ENCODE measurements at regions not wholly inside any gene's neighbourhood (a gene's known extent, or its start where the extent isn't known, plus 50 kb on each side); places are given as distances from the start of the nearest gene placed in this dataset.

DNA sequence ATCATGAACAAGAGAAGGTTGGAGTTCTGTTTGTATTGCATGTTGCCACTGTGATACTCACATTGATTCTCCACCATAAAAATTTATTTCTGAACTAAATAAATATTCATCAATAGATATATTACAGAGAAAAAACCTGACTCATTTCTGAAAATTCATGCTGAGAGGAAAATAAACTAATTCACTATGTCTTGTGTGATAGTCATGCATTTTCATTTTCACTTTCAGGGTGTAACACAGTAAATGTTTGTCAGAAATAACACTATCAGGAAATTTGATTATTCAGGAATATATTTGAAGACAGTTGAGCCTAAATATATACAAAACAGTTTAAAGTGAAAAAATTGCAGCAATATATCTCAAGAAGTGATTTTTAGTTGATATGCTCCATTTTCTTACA lies 335.2 kb downstream of the KCNJ3 start:
- no peak overlapping the region for H3K27ac Mint-ChIP-seq
- no peaks in the 10 kb centered on the region for H3K27me3 Mint-ChIP-seq
- H3K9me3 Mint-ChIP-seq (ENCODE audit: low read depth) = peaks cover 15% of the 10 kb centered on the region
- peaks cover 2% of the 10 kb centered on the region for H3K36me3 Mint-ChIP-seq (ENCODE audit: insufficient read depth)
- TF ChIP-seq, protein P1, sequence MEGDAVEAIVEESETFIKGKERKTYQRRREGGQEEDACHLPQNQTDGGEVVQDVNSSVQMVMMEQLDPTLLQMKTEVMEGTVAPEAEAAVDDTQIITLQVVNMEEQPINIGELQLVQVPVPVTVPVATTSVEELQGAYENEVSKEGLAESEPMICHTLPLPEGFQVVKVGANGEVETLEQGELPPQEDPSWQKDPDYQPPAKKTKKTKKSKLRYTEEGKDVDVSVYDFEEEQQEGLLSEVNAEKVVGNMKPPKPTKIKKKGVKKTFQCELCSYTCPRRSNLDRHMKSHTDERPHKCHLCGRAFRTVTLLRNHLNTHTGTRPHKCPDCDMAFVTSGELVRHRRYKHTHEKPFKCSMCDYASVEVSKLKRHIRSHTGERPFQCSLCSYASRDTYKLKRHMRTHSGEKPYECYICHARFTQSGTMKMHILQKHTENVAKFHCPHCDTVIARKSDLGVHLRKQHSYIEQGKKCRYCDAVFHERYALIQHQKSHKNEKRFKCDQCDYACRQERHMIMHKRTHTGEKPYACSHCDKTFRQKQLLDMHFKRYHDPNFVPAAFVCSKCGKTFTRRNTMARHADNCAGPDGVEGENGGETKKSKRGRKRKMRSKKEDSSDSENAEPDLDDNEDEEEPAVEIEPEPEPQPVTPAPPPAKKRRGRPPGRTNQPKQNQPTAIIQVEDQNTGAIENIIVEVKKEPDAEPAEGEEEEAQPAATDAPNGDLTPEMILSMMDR (IDR thresholded peaks at IDR 0.05; ENCODE audit: unreplicated experiment) = no peak
- no peak overlapping the region for H3K4me3 Mint-ChIP-seq (ENCODE audit: low read depth)
- H3K4me1 Mint-ChIP-seq (ENCODE audit: low read depth) = peaks cover 2% of the 10 kb centered on the region
- DNase-seq (ENCODE audit: low spot score, unreplicated experiment) = no peak

DNA sequence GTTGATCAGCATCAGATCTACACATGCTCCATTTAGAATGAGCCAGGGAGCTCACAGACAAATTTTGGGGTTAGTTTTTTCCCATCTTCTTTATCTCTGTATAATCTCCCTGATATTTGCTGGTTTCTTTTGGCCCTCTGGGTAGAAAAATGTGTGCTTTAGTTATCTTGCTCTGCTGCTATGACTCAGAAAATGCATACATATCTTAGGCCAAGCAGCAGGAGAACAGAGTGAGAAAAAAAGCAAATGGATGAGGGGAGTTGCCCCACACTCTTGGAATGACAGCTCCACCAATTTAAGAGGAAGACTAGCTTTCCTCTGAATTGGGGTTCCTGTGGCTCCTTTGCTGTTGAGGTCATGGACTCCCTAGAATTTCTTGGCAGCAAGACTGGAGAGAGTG lies 331.8 kb downstream of the KCNJ3 start:
- Mint-ChIP-seq H3K4me3 (ENCODE audit: low read depth) (no peak overlapping the region), H3K27me3 (no peaks in the 10 kb centered on the region), H3K27ac (no peak overlapping the region), H3K4me1 (ENCODE audit: low read depth) (peaks cover 2% of the 10 kb centered on the region), H3K9me3 (ENCODE audit: low read depth) (peaks cover 7% of the 10 kb centered on the region), H3K36me3 (ENCODE audit: insufficient read depth) (peaks cover 2% of the 10 kb centered on the region)
- TF ChIP-seq, protein P1 (IDR thresholded peaks at IDR 0.05; ENCODE audit: unreplicated experiment) = no peak
- DNase-seq (ENCODE audit: low spot score, unreplicated experiment) = no peak

DNA sequence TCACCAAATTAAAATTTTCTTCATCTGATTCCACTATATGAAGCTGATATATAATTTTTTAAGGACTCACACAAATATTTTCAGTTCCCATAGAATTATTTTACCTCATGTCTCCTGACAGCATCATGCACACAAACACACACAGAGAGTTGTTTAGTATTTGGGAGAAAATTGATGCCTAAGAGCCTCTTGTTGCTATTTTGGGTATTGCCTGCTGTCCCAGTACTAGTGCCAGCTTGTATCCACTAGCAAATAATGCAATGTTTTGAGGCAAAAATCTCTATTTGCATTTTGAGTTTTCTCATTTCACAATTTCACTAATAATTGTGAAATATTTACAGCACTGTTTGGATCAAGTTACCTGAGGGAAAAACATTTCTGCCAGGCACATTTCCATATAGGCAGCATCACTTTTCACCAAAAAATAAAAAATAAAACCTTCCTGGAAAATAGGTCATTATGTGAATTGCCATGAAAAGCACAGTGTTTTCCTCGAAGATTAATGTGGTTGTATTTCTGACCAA lies 328.2 kb downstream of the KCNJ3 start:
- Mint-ChIP-seq H3K9me3 (ENCODE audit: low read depth) (peaks cover 7% of the 10 kb centered on the region), H3K27me3 (no peaks in the 10 kb centered on the region), H3K4me1 (ENCODE audit: low read depth) (peaks cover 4% of the 10 kb centered on the region), H3K27ac (no peak overlapping the region), H3K4me3 (ENCODE audit: low read depth) (no peak overlapping the region), H3K36me3 (ENCODE audit: insufficient read depth) (peaks cover 2% of the 10 kb centered on the region)
- no peak for DNase-seq (ENCODE audit: low spot score, unreplicated experiment)
- TF ChIP-seq, protein P1 (IDR thresholded peaks at IDR 0.05; ENCODE audit: unreplicated experiment) = no peak

DNA sequence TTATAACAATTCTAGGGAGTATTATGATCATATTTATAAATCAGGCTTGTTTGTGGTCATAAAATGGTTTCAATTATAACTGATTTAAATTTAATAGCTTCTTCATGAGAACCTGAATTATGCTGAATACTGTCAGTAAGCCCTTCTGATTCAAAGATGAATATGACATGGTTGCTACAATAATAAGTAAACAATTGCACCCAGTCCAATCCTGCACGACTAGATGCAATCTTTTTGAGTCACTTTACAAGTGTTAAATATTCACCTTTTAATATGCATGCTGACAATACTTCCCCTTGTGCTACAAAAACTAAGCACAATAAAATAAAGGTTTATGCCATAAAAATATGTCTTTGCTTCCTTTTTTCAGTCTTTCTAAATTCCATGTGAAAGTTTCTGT lies 325.2 kb downstream of the KCNJ3 start:
- Mint-ChIP-seq H3K27me3 (no peaks in the 10 kb centered on the region), H3K36me3 (ENCODE audit: insufficient read depth) (no peaks in the 10 kb centered on the region), H3K4me3 (ENCODE audit: low read depth) (no peak overlapping the region), H3K4me1 (ENCODE audit: low read depth) (peaks cover 17% of the 10 kb centered on the region), H3K9me3 (ENCODE audit: low read depth) (peaks cover 3% of the 10 kb centered on the region), H3K27ac (no peak overlapping the region)
- TF ChIP-seq, protein P1 (IDR thresholded peaks at IDR 0.05; ENCODE audit: unreplicated experiment) = no peak
- DNase-seq (ENCODE audit: low spot score, unreplicated experiment) = no peak

DNA sequence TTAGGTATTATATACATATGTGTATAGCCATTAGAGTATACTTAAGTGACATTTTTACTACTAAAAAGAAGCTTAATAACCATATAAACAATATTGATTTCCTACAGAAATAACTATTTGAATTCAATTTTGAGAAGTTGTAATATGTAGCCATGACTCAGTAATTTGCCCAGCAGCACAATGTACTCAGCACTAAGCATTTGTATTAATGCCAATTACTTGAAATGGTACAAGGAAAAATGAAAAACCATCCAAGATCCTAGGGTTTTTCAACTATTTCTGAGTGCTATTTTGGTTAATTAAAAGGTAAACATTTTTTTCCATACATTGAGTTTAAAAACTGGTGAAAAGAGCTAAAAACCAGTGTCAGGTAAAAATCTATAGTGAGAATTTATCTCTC lies 324.0 kb downstream of the KCNJ3 start:
- peaks cover 3% of the 10 kb centered on the region for H3K9me3 Mint-ChIP-seq (ENCODE audit: low read depth)
- H3K4me1 Mint-ChIP-seq (ENCODE audit: low read depth) = peaks cover 17% of the 10 kb centered on the region

More for the DNA sequence above, 324.0 kb downstream of the KCNJ3 start:
- Mint-ChIP-seq H3K36me3 (ENCODE audit: insufficient read depth) (no peaks in the 10 kb centered on the region), H3K27ac (no peak overlapping the region), H3K27me3 (no peaks in the 10 kb centered on the region), H3K4me3 (ENCODE audit: low read depth) (no peak overlapping the region)
- TF ChIP-seq, protein P1 (IDR thresholded peaks at IDR 0.05; ENCODE audit: unreplicated experiment) = no peak
- DNase-seq (ENCODE audit: low spot score, unreplicated experiment) = no peak

All from progenitor cell of endocrine pancreas (in vitro differentiated cells).